GM13976 (cell line): ENCODE measurements at regions not wholly inside any gene's neighbourhood (a gene's known extent, or its start where the extent isn't known, plus 50 kb on each side); places are given as distances from the start of the nearest gene placed in this dataset.

Source experiments
- DNase-seq: peaks from one replicate; pipeline ENCODE4 v3.0.0; 2012; ENCODE audit warnings: low spot score
- in situ Hi-C: fragments of 300-500 bp; cut with MboI; formaldehyde crosslinking; loops from one replicate; pipeline ENCODE4 v1.12.0; 2022; ENCODE audit warnings: low sequenced_read_pairs, mixed read lengths, inconsistent platforms; ENCODE audit not compliant: unreplicated experiment
- TF ChIP-seq, protein P1 (sequence below): IDR thresholded peaks from 2 replicates; pipeline ENCODE4 v1.5.1; 2012; ENCODE audit warnings: borderline replicate concordance, mild to moderate bottlenecking; ENCODE audit not compliant: insufficient read depth; ENCODE audit errors: extremely low read depth, missing control alignments, control extremely low read depth

DNA sequence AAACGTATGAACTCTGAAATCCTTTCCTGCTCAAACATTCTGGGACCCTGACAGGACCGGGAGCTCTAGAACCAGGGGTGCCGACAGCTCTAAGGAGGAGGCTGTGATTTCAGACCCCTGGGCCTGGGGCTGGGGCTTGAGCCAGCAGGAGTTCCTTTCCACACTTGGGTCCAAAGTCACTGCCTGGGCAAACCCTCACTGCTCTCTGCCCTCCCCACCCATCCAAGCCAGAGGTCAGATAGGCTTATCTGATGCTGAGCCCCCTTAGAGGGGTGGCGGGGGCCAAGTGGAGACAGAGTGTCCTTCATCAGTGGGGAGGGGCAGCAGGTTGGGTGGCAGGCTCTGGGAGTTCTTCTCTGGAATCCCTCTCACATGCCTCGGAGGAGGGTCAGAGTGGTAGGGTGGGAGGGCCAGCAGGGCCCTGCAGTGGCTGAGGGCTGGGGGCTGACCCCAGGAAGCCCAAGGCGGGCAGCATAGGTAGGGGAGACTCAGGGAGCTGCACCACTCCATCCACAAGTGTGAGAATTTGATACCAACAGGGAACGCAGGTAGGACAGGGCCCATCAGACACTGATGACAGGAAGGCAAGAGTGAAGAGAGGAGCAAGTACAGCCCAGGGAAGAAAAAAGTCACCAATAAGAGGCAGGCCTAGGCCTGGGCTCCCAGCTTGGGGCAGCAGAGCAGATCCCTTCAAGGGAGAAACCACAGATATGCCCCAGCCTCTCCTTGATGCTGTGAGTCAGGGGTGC, 121.0 kb downstream of the MRPL14 start:
- TF ChIP-seq, protein P1, sequence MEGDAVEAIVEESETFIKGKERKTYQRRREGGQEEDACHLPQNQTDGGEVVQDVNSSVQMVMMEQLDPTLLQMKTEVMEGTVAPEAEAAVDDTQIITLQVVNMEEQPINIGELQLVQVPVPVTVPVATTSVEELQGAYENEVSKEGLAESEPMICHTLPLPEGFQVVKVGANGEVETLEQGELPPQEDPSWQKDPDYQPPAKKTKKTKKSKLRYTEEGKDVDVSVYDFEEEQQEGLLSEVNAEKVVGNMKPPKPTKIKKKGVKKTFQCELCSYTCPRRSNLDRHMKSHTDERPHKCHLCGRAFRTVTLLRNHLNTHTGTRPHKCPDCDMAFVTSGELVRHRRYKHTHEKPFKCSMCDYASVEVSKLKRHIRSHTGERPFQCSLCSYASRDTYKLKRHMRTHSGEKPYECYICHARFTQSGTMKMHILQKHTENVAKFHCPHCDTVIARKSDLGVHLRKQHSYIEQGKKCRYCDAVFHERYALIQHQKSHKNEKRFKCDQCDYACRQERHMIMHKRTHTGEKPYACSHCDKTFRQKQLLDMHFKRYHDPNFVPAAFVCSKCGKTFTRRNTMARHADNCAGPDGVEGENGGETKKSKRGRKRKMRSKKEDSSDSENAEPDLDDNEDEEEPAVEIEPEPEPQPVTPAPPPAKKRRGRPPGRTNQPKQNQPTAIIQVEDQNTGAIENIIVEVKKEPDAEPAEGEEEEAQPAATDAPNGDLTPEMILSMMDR: no peak
- in situ Hi-C loops: no loop called here
- DNase-seq: no peak

DNA sequence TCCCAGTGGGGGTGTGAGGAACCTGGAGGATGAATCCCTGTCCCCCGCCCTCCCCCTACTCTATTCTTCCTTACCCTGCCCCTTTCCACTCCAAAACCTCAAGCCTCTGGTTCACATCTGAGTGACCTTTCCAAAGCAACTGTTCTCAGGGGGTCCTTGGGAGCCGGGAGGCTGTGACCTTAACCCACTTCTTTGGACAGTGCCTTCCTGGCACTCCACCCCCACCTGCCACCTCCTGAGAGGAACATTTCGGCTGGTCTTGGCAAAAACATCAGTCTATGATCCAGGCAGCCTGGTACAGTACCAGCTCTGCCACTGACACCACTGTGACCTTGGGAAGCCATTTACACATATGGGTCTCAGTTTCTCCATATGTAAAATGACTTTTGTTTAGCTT, 121.7 kb downstream of the MRPL14 start:
- in situ Hi-C loops: no loop called here
- DNase-seq: no peak
- TF ChIP-seq, protein P1: no peak

GRCh38 chr6:44004625-44005506, 122.4 kb downstream of the MRPL14 start:
- DNase-seq: peak; percentile 52
- TF ChIP-seq, protein P1: no peak
- in situ Hi-C loops: no loop called here

DNA sequence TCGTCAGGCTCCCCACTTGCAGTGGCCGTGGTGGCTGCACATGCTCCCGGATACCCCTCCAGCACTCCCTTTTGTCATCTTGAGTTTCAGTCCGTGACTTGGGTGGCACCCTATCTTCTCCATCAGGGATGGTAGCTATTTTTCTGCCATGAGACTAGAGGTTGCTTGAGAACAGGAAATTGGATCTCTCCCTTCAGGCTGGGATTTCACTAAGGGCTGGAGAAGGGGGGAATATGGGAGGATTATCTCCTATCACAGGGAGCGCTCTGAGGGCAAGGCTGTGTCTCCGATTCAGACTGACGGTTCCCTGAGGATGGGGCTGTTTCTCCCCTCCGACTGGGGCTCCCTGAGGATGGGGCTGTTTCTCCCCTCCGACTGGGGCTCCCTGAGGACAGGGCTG, 123.1 kb downstream of the MRPL14 start:
- TF ChIP-seq, protein P1: no peak
- in situ Hi-C loops: no loop called here
- no peak for DNase-seq

DNA sequence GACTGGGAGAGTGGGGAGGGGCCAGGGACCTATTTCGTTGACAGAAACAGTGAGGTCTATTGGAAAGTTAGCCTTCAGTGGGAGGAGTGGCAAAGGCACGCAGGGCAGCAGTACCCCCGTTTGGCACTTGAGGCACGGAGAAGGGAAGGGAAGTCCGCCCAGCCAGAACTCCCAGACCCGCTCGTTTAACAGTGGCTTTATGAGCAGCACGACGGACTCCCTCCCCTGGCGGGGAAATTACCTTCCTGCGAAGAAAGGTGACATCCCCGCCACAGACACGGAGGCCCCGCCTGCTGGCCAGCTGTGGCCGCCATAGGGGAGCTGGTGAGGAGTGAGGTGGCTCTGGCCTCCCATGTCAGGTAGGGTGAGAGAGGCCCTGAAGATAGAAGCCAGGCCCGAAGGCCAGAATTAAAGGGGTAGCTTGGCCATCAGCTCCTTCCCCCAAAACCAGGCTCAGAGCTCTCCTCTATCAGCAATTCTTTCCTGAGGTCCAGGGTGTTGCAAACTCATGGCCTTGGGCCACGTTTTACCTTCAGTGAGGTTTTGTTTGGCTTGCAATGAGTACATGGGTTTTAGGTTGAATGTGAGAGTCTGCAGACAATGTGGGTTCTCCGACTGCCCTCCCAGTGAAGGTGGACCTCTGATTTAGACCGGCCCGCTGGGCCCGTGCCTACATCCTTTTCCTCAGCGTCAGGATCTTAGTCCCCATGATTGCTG, 123.7 kb downstream of the MRPL14 start:
- DNase-seq: peak; percentile 74
- TF ChIP-seq, protein P1: no peak
- in situ Hi-C loops: no loop called here
